Keratinocyte (primary cell): ENCODE measurements at regions not wholly inside any gene's neighbourhood (a gene's known extent, or its start where the extent isn't known, plus 50 kb on each side); places are given as distances from the start of the nearest gene placed in this dataset.

ENCODE experiments used
- DNase-seq: peaks from one replicate; pipeline ENCODE4 v3.0.0-alpha.2; 2011; ENCODE audit warnings: low read depth, missing footprints, low spot score
- FAIRE-seq: peaks from 2 replicates; lab custom pipeline; 2011; peaks lifted over from hg19 to GRCh38; lab: Jason Lieb, UNC
- H2AFZ ChIP-seq: 2 replicates; pipeline ENCODE4 v1.6.0; 2012; ENCODE audit warnings: low read length, control low read depth, inconsistent platforms; ENCODE audit not compliant: control insufficient read depth
- H3K27ac ChIP-seq: 2 replicates; pipeline ENCODE4 v1.5.1; 2011; ENCODE audit warnings: low read length; ENCODE audit not compliant: control insufficient read depth, insufficient read depth
- H3K27me3 ChIP-seq: 3 replicates; pipeline ENCODE4 v1.6.0; 2011; ENCODE audit warnings: low read length; ENCODE audit not compliant: control insufficient read depth, insufficient read depth; ENCODE audit errors: extremely low read depth
- H3K36me3 ChIP-seq, 2 experiments: 2 replicates in 1 of 2; 3 replicates in 1 of 2; pipeline ENCODE4 v1.5.1; 2011; ENCODE audit warnings: low read length in 2 of 2, mild to moderate bottlenecking in 1 of 2; ENCODE audit not compliant: control insufficient read depth in 2 of 2, insufficient read depth in 2 of 2; ENCODE audit errors: extremely low read depth in 1 of 2
- H3K4me1 ChIP-seq: 3 replicates; pipeline ENCODE4 v1.5.1; 2011; ENCODE audit warnings: low read length; ENCODE audit not compliant: control insufficient read depth, insufficient read depth; ENCODE audit errors: extremely low read depth
- H3K4me2 ChIP-seq: 3 replicates; pipeline ENCODE4 v1.6.0; 2011; ENCODE audit warnings: low read depth, low read length; ENCODE audit not compliant: control insufficient read depth, insufficient read depth; ENCODE audit errors: extremely low read depth
- H3K4me3 ChIP-seq, 3 experiments: fragments of 200-600 bp in 1 of 3; sonication (generic) in 1 of 3; 2 replicates in 2 of 3; 3 replicates in 1 of 3; pipeline ENCODE4 v1.5.1; 2011 to 2016; ENCODE audit warnings: low read length in 3 of 3, mild to moderate bottlenecking in 3 of 3, control low read depth in 2 of 3, inconsistent platforms in 1 of 3, low read depth in 1 of 3, mixed read lengths in 1 of 3, mixed run types in 1 of 3, moderate library complexity in 1 of 3; ENCODE audit not compliant: control insufficient read depth in 2 of 3, insufficient read depth in 2 of 3; ENCODE audit errors: extremely low read depth in 1 of 3
- H3K79me2 ChIP-seq: 2 replicates; pipeline ENCODE4 v1.6.0; 2012; ENCODE audit warnings: low read length; ENCODE audit not compliant: control insufficient read depth, insufficient read depth
- H3K9ac ChIP-seq: 3 replicates; pipeline ENCODE4 v1.6.0; 2011; ENCODE audit warnings: low read length; ENCODE audit not compliant: control insufficient read depth, insufficient read depth; ENCODE audit errors: extremely low read depth
- H3K9me1 ChIP-seq: 3 replicates; pipeline ENCODE4 v1.6.0; 2011; ENCODE audit warnings: low read length; ENCODE audit not compliant: control insufficient read depth, insufficient read depth; ENCODE audit errors: extremely low read depth
- H3K9me3 ChIP-seq: 2 replicates; pipeline ENCODE4 v1.5.1; 2012; ENCODE audit warnings: low read depth, low read length; ENCODE audit not compliant: control insufficient read depth
- H4K20me1 ChIP-seq: 3 replicates; pipeline ENCODE4 v1.6.0; 2011; ENCODE audit warnings: low read length; ENCODE audit not compliant: control insufficient read depth, insufficient read depth; ENCODE audit errors: extremely low read depth
- CTCF ChIP-seq, 3 experiments: IDR thresholded peaks in 1 of 3; conservative IDR thresholded peaks in 1 of 3; optimal IDR thresholded peaks in 1 of 3; 2 replicates in 2 of 3; 3 replicates in 1 of 3; pipeline versions ENCODE3 to v1.5.1; 2011; ENCODE audit warnings: low read length in 3 of 3, mild to moderate bottlenecking in 3 of 3, moderate library complexity in 2 of 3, control low read depth in 1 of 3, inconsistent platforms in 1 of 3; ENCODE audit not compliant: insufficient read depth in 2 of 3; ENCODE audit errors: extremely low read depth in 1 of 3
- EZH2 ChIP-seq: IDR thresholded peaks from one replicate; pipeline ENCODE4 v1.6.1; 2012; ENCODE audit warnings: inconsistent platforms, mild to moderate bottlenecking, low read length, moderate library complexity
- dilution Hi-C: fragments of 300-500 bp; cut with MboI; formaldehyde crosslinking; loops from one replicate; pipeline ENCODE4 v1.7.0; 2020; ENCODE audit warnings: low sequenced_read_pairs; ENCODE audit not compliant: extremely low pct_ligation_motif_present

GRCh38 chr7:155907450-155908200 lies 95.4 kb upstream of the SHH start:
- H3K4me1 ChIP-seq, result no peaks in the 10 kb centered on the region
- no peaks in the 10 kb centered on the region for H4K20me1 ChIP-seq
- no peaks in the 10 kb centered on the region for H3K9me1 ChIP-seq
- H3K4me2 ChIP-seq, result no peak overlapping the region
- H3K79me2 ChIP-seq, result no peaks in the 10 kb centered on the region
- no peak overlapping the region for H3K9ac ChIP-seq
- dilution Hi-C loops, result no loop called here
- DNase-seq (no peak), FAIRE-seq (no peak)
- H3K27me3 ChIP-seq, result no peaks in the 10 kb centered on the region
- TF ChIP-seq CTCF (optimal IDR thresholded peaks at IDR 0.05 in 1 of 3, IDR thresholded peaks at IDR 0.05 in 1 of 3, conservative IDR thresholded peaks at IDR 0.05 in 1 of 3; ENCODE audit: extremely low read depth in 1 of 3, insufficient read depth in 2 of 3, low read length in 3 of 3) (no peak), EZH2 (no peak)
- peaks cover 2% of the 10 kb centered on the region for H3K9me3 ChIP-seq
- H3K4me3 ChIP-seq, result no peak overlapping the region
- no peak overlapping the region for H3K27ac ChIP-seq
- H2AFZ ChIP-seq, result no peak overlapping the region
- no peaks in the 10 kb centered on the region for H3K36me3 ChIP-seq

DNA sequence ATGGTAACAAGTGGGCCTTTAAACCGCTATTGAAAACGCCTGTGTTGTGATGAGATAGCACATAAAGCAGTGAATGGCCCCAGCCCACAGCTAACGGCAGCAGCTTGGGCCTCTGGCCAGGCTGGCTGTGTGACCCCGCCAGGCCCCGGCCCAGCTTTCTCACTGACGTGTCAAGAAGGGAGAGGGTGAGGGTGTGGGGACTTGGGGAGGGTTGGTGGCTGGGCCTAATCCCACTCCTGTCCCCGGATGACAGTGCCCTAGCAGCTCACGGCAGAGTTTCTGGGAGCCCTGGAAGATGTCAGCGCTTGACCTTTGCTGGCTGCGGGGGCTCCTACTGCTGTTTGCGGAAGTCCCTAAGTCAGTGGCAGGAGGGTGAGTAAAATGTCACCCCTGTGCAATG lies 88.9 kb upstream of the SHH start:
- no peak overlapping the region for H3K4me2 ChIP-seq
- no peaks in the 10 kb centered on the region for H3K27me3 ChIP-seq
- H4K20me1 ChIP-seq, result no peaks in the 10 kb centered on the region
- H3K27ac ChIP-seq, result no peak overlapping the region
- H3K36me3 ChIP-seq, result no peaks in the 10 kb centered on the region
- DNase-seq (no peak), FAIRE-seq (no peak)
- H3K79me2 ChIP-seq, result no peaks in the 10 kb centered on the region
- no peaks in the 10 kb centered on the region for H3K9me1 ChIP-seq
- dilution Hi-C loops, result no loop called here
- no peaks in the 10 kb centered on the region for H3K4me1 ChIP-seq
- H3K9ac ChIP-seq, result no peak overlapping the region
- no peak overlapping the region for H3K4me3 ChIP-seq
- no peak overlapping the region for H2AFZ ChIP-seq
- no peaks in the 10 kb centered on the region for H3K9me3 ChIP-seq
- TF ChIP-seq EZH2 (no peak), CTCF (optimal IDR thresholded peaks at IDR 0.05 in 1 of 3, IDR thresholded peaks at IDR 0.05 in 1 of 3, conservative IDR thresholded peaks at IDR 0.05 in 1 of 3; ENCODE audit: extremely low read depth in 1 of 3, insufficient read depth in 2 of 3, low read length in 3 of 3) (no peak)
